Naive thymus-derived CD8-positive, alpha-beta T cell (primary cell): ENCODE measurements at regions not wholly inside any gene's neighbourhood (a gene's known extent, or its start where the extent isn't known, plus 50 kb on each side); places are given as distances from the start of the nearest gene placed in this dataset.
"Not testable (repeated sequence)": the region's sequence is repeated elsewhere in the genome, so short reads cannot be mapped to it uniquely, and the experiment has no call there.

Experiments
- ATAC-seq, 2 donors: fragments of 150-1000 bp; cut with Tn5 transposase in 1 of 2; sonication (Bioruptor Pico), chemical (Tn5 transposase) in 1 of 2; 1 replicate in 1 of 2; 2 replicates in 1 of 2; pipeline ENCODE4 v1.10.0; 2021; ENCODE audit warnings: mild to moderate bottlenecking in 2 of 2, moderate library complexity in 2 of 2
- POLR2A ChIA-PET: fragments of 350-600 bp; sonication (Branson Sonifier 250); formaldehyde crosslinking; loops from one replicate; lab custom pipeline; 2021; ENCODE audit warnings: antibody characterized with exemption; lab: Charles Lee
- DNase-seq, 10 donors: peaks; one replicate each; pipeline versions ENCODE4 v3.0.0 to v3.0.0-alpha.2; 2020 to 2022
- H3K27ac Mint-ChIP-seq, 10 donors: one replicate each; pipeline ENCODE4 v1.8.0; 2020 to 2022; ENCODE audit warnings: mild to moderate bottlenecking in 10 of 10, mixed read lengths in 10 of 10, moderate library complexity in 4 of 10, inconsistent platforms in 1 of 10
- H3K27me3 Mint-ChIP-seq, 5 donors: one replicate each; pipeline ENCODE4 v1.8.0; 2021 to 2022; ENCODE audit warnings: mixed read lengths in 5 of 5
- H3K36me3 Mint-ChIP-seq, 3 donors: one replicate each; pipeline ENCODE4 v1.8.0; 2020 to 2022; ENCODE audit warnings: mixed read lengths in 3 of 3, mild to moderate bottlenecking in 2 of 3, inconsistent platforms in 1 of 3
- H3K4me1 Mint-ChIP-seq, 4 donors: one replicate each; pipeline ENCODE4 v1.8.0; 2021 to 2022; ENCODE audit warnings: mixed read lengths in 4 of 4
- H3K4me3 Mint-ChIP-seq, 10 donors: one replicate each; pipeline ENCODE4 v1.8.0; 2020 to 2022; ENCODE audit warnings: mild to moderate bottlenecking in 10 of 10, mixed read lengths in 10 of 10, moderate library complexity in 6 of 10, inconsistent platforms in 1 of 10
- H3K9me3 Mint-ChIP-seq, 9 donors: one replicate each; pipeline ENCODE4 v1.8.0; 2020 to 2022; ENCODE audit warnings: mixed read lengths in 9 of 9, mild to moderate bottlenecking in 3 of 9, inconsistent platforms in 1 of 9, moderate library complexity in 1 of 9

DNA sequence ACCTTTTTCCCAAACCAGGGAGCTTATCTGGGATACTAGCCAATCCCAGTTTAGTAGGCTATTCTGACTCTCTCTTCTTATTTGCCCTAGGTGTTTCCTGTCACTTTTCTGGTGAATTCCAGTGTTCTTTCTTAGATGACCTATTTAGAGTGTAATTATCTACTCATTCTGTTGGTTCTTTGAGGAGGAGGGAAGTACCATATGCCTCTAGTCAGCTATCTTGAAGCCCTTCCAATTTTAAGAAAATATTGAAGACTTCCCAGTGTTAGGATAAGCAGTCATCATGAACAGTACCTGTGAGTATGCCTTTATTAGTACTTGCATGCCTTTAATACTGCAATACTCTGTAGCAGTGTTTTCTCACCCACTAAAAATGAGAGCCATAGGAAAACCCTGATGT is 724.3 kb upstream of the SLITRK1 start:
- POLR2A ChIA-PET, result no interaction called here
- Mint-ChIP-seq H3K36me3 (no peaks in the 10 kb centered on the region), H3K4me3 (no peak overlapping the region), H3K27ac (no peak overlapping the region), H3K9me3 (peaks cover 0 to 12% (median 0%) of the 10 kb centered on the region in 9 donors), H3K4me1 (no peaks in the 10 kb centered on the region), H3K27me3 (no peaks in the 10 kb centered on the region)
- DNase-seq (no peak), ATAC-seq (no peak)

DNA sequence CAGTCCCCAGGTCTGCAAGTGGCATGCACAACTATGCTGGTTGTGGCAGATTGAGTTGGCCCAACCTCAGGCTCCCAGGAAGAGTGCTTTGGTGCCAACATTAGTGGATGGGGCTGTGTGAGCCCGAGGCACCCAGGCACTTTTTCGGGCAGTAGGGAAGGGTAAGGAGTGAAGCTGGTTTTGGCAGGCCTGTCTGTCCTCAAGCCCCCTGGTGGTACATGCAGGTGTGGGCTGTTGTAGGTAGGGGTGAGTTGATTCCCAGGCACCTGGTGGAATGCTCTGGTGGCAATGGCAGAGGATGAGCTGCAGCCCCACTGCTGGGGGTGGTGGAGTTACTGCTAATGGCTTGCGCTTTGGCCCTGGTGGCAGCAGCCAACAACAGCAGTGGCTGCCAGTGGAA is 723.7 kb upstream of the SLITRK1 start:
- Mint-ChIP-seq H3K4me1 (no peaks in the 10 kb centered on the region), H3K27ac (no peak overlapping the region), H3K9me3 (peaks cover 0 to 12% (median 0%) of the 10 kb centered on the region in 9 donors), H3K36me3 (no peaks in the 10 kb centered on the region), H3K27me3 (no peaks in the 10 kb centered on the region), H3K4me3 (no peak overlapping the region)
- ATAC-seq, result no peak
- peak in 1 of 10 donors; percentile 60 for DNase-seq
- POLR2A ChIA-PET, result no interaction called here

DNA sequence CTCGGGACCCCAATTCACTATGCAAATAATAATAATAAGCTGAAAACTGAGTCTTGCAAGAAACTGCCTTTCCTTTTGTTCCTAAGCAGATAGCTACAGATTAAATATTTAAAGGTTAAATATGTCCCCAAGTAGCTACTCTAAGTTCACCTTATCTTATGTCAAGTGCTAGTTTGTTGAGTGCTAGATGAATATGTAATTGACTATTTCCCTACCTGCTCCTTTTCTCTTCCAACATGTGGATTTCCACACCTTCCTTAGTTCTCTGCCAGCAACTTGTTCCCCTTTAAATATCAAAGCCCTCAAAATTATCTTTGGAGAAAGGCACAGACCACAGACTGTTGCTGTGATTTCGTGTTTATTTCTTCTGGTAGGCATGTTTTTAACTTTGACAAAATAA is 709.2 kb upstream of the SLITRK1 start:
- no peaks in the 10 kb centered on the region for H3K36me3 Mint-ChIP-seq
- ATAC-seq, result no peak
- POLR2A ChIA-PET, result no interaction called here
- H3K4me3 Mint-ChIP-seq, result no peak overlapping the region
- no peaks in the 10 kb centered on the region for H3K27me3 Mint-ChIP-seq
- DNase-seq, result no peak
- no peak overlapping the region for H3K27ac Mint-ChIP-seq
- H3K4me1 Mint-ChIP-seq, result no peaks in the 10 kb centered on the region
- H3K9me3 Mint-ChIP-seq, result peaks cover 0 to 9% (median 0%) of the 10 kb centered on the region in 9 donors

DNA sequence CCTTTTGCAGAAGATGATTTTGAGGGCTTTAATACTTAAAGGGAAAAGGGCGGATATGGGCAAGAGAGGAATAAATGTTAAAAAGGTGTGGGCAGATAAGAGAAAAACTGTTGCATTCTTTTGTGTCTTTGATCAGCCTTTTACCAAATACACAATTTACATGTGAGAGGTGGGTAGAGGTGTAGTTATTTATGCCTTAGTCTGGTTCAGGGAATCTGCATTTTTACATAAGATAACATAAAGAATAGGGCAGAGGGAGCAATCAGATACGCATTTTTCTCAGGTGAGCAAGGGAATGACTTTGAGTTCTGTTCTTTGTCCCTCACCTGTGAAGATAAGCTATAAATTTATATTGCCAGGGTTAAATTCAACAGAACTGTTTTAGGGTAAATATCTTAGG is 708.4 kb upstream of the SLITRK1 start:
- POLR2A ChIA-PET, result no interaction called here
- no peaks in the 10 kb centered on the region for H3K36me3 Mint-ChIP-seq
- H3K9me3 Mint-ChIP-seq, result peaks cover 0 to 4% (median 0%) of the 10 kb centered on the region in 9 donors
- no peak overlapping the region for H3K27ac Mint-ChIP-seq
- ATAC-seq, result no peak
- no peak for DNase-seq
- H3K4me1 Mint-ChIP-seq, result no peaks in the 10 kb centered on the region
- no peak overlapping the region for H3K4me3 Mint-ChIP-seq
- no peaks in the 10 kb centered on the region for H3K27me3 Mint-ChIP-seq

DNA sequence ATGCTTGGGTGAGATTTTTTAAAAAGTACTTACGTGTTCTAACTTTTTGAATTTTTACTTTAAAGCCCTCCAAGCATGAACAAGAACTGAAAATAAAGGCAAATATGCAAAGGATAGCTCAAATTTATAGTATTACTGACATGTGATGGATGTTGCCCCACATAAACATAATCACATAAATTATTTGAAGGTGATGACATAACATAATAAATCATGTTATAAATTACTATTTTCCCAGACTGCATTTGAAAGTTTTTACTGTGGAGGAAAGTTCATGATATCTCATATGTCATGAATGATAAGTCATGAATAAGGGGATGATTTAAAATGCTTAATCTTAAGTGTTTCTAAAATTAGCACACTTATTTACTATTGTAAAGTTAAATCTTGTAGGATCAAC is 705.7 kb upstream of the SLITRK1 start:
- Mint-ChIP-seq H3K9me3 (peaks cover 0 to 1% (median 0%) of the 10 kb centered on the region in 9 donors), H3K27me3 (no peaks in the 10 kb centered on the region), H3K27ac (no peak overlapping the region), H3K4me1 (no peaks in the 10 kb centered on the region), H3K4me3 (no peak overlapping the region), H3K36me3 (no peaks in the 10 kb centered on the region)
- DNase-seq (no peak), ATAC-seq (no peak)
- POLR2A ChIA-PET, result no interaction called here

DNA sequence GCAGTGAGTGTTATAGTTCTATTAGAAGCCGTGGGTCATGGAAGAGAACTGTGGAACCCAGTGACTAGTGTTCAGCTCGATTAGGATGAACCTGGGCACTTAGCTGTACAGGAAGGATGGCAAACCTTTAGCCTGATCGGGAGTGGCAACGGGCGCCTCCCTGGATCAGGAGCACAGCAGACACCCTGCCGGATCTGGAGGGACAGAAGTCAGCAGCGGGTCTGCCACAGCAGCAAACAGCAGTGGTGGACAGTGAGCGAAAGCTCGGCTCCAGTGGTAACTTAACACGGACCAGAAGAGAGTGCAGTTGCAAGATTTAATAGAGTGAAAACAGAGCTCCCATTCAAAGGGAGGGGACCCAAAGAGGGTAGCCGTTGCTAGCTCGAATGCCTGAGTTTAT is 697.6 kb upstream of the SLITRK1 start:
- H3K27me3 Mint-ChIP-seq, H3K36me3 Mint-ChIP-seq, DNase-seq, H3K4me1 Mint-ChIP-seq, H3K27ac Mint-ChIP-seq, POLR2A ChIA-PET, H3K4me3 Mint-ChIP-seq, ATAC-seq: not testable (repeated sequence)
- H3K9me3 Mint-ChIP-seq, result peaks cover 0 to 13% (median 0%) of the 10 kb centered on the region in 9 donors

DNA sequence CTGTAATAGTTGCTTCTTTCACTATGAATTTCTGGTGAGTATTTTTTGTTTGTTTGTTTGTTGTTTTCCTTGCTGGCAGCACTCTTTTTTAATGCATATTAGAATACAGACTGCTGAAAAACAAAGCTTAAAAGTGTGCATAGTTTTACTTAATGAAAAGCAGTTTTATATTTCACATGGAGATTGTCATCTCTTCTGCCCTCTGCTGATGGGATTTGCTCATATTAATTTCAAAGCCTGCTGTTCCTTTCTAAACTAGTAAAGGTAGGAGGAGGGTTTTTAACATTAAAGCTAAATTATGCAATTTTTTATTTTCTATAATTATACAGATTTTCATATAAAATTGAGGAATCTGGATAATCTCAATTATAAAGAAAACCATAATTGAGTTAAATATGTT is 692.6 kb upstream of the SLITRK1 start:
- H3K27me3 Mint-ChIP-seq, result no peaks in the 10 kb centered on the region
- H3K4me1 Mint-ChIP-seq, result no peaks in the 10 kb centered on the region
- ATAC-seq, result no peak
- H3K36me3 Mint-ChIP-seq, result no peaks in the 10 kb centered on the region
- POLR2A ChIA-PET, result no interaction called here
- DNase-seq, result no peak
- H3K4me3 Mint-ChIP-seq, result no peak overlapping the region
- H3K9me3 Mint-ChIP-seq, result peaks cover 0 to 3% (median 0%) of the 10 kb centered on the region in 9 donors
- no peak overlapping the region for H3K27ac Mint-ChIP-seq

DNA sequence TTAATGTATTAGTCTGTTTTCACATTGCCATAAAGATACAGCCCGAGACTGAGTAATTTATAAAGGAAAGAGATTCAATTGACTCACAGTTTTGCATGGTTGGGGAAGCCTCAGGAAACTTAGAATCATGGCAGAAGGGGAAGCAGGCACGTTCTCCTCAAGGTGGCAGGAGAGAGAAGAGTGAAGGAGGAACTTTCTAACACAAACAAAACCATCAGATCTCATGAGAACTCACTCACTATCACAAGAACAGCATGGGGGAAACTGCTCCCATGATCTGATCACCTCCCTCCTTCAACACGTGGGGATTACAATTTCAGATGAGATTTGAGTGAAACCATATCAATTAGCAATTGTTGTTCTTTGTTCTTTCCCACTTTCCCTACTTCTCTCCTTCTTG is 689.0 kb upstream of the SLITRK1 start:
- ATAC-seq (no peak), DNase-seq (no peak)
- POLR2A ChIA-PET, result no interaction called here
- H3K9me3 Mint-ChIP-seq, result no peaks in the 10 kb centered on the region
- H3K4me3 Mint-ChIP-seq, result no peak overlapping the region
- H3K27me3 Mint-ChIP-seq, result no peaks in the 10 kb centered on the region
- H3K4me1 Mint-ChIP-seq, result no peaks in the 10 kb centered on the region
- no peaks in the 10 kb centered on the region for H3K36me3 Mint-ChIP-seq
- no peak overlapping the region for H3K27ac Mint-ChIP-seq

DNA sequence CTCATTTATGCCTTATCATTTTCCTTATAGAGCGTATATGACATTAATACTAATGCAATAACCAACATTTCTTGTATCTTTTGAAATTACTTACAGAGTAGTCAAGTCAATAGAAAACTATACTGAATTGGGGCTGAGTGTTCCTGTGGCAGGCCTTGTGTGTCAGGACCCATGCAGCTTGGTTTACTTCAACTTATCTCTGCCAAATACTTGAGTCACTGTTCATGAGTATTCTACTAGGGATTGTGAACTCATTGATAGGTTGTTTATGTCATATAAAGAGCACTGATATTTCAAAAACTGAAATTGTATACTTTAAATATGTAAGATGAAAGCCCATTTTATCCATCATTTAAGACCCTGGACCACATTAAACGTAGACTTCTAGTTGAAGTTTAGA is 688.6 kb upstream of the SLITRK1 start:
- H3K27ac Mint-ChIP-seq, result no peak overlapping the region

DNA sequence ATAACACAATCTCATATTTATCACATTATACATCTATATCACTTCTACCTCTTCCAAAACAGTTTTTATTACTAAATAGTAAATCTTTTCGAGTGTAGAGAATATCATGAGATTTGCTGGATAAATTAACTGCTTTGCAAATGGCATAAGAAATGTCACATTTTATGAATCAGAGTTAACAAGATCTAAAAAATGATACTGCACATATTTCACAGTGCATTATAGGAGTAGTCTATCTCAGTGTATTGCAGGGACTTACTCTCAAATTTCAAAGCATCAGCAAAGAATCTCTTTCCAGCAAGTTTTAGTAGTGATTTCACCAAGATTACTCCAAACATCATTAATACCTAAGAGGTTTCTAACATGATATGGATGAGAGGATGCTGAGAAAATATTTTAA is 687.1 kb upstream of the SLITRK1 start:
- Mint-ChIP-seq H3K27me3 (no peaks in the 10 kb centered on the region), H3K4me1 (no peaks in the 10 kb centered on the region), H3K27ac (no peak overlapping the region), H3K36me3 (no peaks in the 10 kb centered on the region), H3K4me3 (no peak overlapping the region), H3K9me3 (no peaks in the 10 kb centered on the region)
- no peak for DNase-seq
- no peak for ATAC-seq
- POLR2A ChIA-PET, result no interaction called here

More for the DNA sequence above, 688.6 kb upstream of the SLITRK1 start:
- Mint-ChIP-seq H3K4me1 (no peaks in the 10 kb centered on the region), H3K9me3 (no peaks in the 10 kb centered on the region), H3K36me3 (no peaks in the 10 kb centered on the region), H3K4me3 (no peak overlapping the region), H3K27me3 (no peaks in the 10 kb centered on the region)
- DNase-seq (no peak), ATAC-seq (no peak)
- POLR2A ChIA-PET, result no interaction called here

DNA sequence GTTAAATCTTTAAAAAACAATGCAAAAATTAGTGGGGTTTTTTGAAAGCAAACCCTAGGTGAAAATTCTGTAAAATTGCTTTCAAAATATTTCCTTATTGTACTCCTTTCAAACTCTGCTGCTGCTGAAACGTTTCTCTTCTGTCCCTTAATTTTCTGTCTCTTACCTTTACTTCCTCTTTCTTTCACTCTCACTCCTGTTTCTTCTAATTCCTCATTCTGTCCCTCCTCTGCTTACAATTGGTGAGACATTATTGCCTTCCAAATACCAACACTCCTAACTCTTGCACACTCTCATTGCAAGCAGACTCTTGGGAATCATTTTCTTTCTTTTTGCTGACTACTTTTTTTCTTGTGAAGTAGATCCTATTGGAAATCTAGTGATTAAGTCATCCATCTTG is 685.6 kb upstream of the SLITRK1 start:
- ATAC-seq (no peak), DNase-seq (no peak)
- Mint-ChIP-seq H3K27ac (no peak overlapping the region), H3K27me3 (no peaks in the 10 kb centered on the region), H3K4me1 (no peaks in the 10 kb centered on the region), H3K4me3 (no peak overlapping the region), H3K36me3 (no peaks in the 10 kb centered on the region), H3K9me3 (peaks cover 0 to 3% (median 0%) of the 10 kb centered on the region in 9 donors)
- POLR2A ChIA-PET, result no interaction called here

DNA sequence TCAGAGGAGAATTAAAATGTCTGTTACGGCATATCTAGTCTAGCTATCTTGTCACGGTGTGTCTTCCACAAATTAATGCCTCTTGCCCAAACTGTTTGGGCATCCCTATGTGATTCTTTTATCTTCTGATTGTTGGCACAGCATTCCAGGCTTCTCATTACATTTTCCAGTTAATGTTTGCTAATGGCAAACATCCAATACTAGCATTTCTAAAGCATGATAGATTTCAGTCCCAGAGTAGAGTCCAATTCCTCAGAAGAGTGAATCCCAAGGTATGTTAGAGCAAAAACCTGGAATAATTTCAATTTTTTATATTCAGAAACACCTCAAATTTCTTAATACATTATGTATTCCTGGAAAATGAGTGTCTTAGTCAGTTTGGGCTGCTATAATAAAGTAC is 684.5 kb upstream of the SLITRK1 start:
- POLR2A ChIA-PET, result no interaction called here
- DNase-seq, result no peak
- no peak for ATAC-seq
- no peaks in the 10 kb centered on the region for H3K36me3 Mint-ChIP-seq
- no peak overlapping the region for H3K4me3 Mint-ChIP-seq
- no peaks in the 10 kb centered on the region for H3K4me1 Mint-ChIP-seq
- H3K27me3 Mint-ChIP-seq, result no peaks in the 10 kb centered on the region
- peaks cover 0 to 3% (median 0%) of the 10 kb centered on the region in 9 donors for H3K9me3 Mint-ChIP-seq
- H3K27ac Mint-ChIP-seq, result no peak overlapping the region

DNA sequence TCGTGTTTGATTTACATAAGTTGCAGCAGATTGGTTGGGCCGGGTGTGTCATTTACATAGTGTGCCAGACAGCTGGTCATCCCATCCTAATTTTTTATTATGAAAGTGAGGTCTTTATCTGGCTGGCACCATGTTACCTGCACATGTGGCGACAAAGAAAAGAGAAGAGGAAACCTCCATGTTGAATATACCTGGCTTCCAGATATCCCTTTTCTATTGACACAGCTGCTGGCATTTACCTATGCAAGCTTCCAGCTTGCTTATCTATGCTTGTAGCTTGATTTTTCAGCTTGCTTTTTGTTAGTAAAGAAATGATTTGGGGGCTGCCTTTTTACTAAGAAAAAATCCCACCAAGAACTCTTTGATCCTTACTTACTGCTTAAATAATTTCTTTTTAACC is 681.3 kb upstream of the SLITRK1 start:
- no peak overlapping the region for H3K27ac Mint-ChIP-seq
- peaks cover 0 to 9% (median 0%) of the 10 kb centered on the region in 9 donors for H3K9me3 Mint-ChIP-seq
- H3K4me3 Mint-ChIP-seq, result no peak overlapping the region
- H3K36me3 Mint-ChIP-seq, result no peaks in the 10 kb centered on the region
- ATAC-seq, result no peak
- DNase-seq, result no peak
- no peaks in the 10 kb centered on the region for H3K4me1 Mint-ChIP-seq
- POLR2A ChIA-PET, result no interaction called here
- no peaks in the 10 kb centered on the region for H3K27me3 Mint-ChIP-seq

DNA sequence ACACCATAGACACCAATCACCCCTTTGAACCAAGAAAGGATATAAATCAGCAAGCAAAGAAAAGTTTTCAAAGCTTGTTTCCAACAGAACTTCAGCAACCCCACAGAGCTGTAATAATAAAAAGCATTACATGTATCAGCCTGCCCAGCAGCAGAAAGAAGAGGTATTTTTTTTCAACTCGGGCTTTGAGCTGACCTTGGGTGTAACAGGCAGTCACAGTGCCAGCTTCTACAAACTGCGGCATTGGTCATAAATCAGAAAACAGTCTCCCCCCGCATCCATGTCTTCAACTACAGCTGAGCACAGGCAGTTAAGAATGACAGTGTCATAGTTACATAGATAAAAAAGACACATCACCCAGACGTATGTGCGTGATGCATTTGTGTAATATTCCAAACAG is 671.0 kb upstream of the SLITRK1 start:
- Mint-ChIP-seq H3K27me3 (peaks cover 0 to 3% (median 0%) of the 10 kb centered on the region in 5 donors), H3K4me1 (no peaks in the 10 kb centered on the region), H3K9me3 (peaks cover 0 to 23% (median 0%) of the 10 kb centered on the region in 9 donors), H3K27ac (no peak overlapping the region), H3K36me3 (no peaks in the 10 kb centered on the region), H3K4me3 (no peak overlapping the region)
- DNase-seq, result no peak
- ATAC-seq, result no peak
- POLR2A ChIA-PET, result no interaction called here
